ACHN (cell line): ENCODE measurements at regions not wholly inside any gene's neighbourhood (a gene's known extent, or its start where the extent isn't known, plus 50 kb on each side); places are given as distances from the start of the nearest gene placed in this dataset.
"Not testable (repeated sequence)": the region's sequence is repeated elsewhere in the genome, so short reads cannot be mapped to it uniquely, and the experiment has no call there.

ENCODE experiments used
- DNase-seq: peaks from one replicate; pipeline ENCODE4 v3.0.0-alpha.2; 2015
- in situ Hi-C: cut with HindIII; loops from 2 replicates; pipeline ENCODE4 v1.10.0; 2017; ENCODE audit warnings: low sequenced_read_pairs, low pct_ligation_motif_present, low pct_unique_long_range_greater_than_20kb

- no peak for DNase-seq
These were observed 54.5 kb upstream of the HS3ST4 start for GRCh38 chr16:25637236-25637635.

DNA sequence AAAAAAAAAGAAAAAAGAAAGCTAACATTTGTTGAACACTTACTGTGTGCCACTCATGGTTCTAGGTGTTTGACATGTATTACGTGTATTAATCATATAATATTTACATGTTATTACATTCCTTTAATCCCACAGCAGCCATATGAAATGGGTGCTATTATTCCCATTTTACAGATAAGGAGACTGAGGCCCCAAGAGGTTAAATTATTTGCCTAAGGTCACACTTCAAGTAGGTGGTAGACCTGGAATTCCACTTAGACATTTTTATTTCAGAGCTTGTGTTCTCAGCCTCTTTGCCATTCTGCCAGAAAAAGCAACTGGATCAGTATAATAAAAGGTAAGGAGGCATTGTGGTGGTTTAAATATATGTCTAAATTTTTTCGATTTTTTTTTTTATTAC is 55.1 kb upstream of the HS3ST4 start:
- in situ Hi-C loops, result no loop called here
- no peak for DNase-seq

More at GRCh38 chr16:25637236-25637635, 54.5 kb upstream of the HS3ST4 start:
- in situ Hi-C loops, result no loop called here

DNA sequence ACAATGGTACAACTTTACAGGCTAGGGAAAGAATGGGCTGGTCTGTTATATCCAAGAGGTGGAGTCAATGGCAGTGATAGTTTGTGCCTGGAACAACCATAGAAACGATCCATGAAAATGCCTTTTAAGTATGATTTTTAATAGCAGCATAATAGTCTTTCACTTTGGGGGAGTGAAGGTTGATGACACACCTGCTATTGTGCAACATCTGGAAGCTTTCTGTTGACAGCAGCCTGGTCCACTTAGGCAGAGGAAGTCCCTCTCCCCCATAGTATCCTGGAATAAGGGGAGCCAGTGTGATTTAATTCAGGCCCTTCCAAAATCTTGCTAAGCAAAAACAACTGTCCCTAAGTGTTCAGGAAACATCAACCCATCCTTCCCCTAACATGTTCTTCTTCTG is 56.3 kb upstream of the HS3ST4 start:
- in situ Hi-C loops, result no loop called here
- DNase-seq, result no peak

DNA sequence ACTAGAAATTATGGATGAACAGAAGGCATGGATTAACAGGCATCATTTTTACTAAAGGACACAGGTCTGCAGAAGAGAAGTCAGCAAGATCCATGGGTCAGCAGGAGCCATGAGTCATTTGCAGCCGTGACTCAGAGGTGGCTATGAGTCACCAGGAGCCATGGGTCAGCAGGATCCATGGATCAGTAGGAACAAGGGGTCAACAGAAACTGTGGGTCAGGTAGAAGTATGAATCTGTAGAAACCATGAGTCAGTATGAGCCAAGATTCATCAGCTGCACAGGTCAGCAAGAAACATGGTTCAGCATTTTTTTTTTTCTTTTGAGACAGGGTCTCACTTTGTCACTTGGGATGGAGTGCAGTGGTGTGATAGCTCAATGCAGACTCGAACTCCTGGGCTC is 58.2 kb upstream of the HS3ST4 start:
- DNase-seq, result peak; percentile 88
- in situ Hi-C loops, result no loop called here

GRCh38 chr16:25628766-25629165 is 63.0 kb upstream of the HS3ST4 start:
- no peak for DNase-seq
- in situ Hi-C loops, result no loop called here

GRCh38 chr16:25627641-25628040 is 64.1 kb upstream of the HS3ST4 start:
- no peak for DNase-seq
- in situ Hi-C loops, result no loop called here

GRCh38 chr16:25626172-25626571 is 65.6 kb upstream of the HS3ST4 start:
- in situ Hi-C loops, result no loop called here
- peak; percentile 35 for DNase-seq

GRCh38 chr16:25625620-25626019 is 66.1 kb upstream of the HS3ST4 start:
- in situ Hi-C loops, result no loop called here
- no peak for DNase-seq

GRCh38 chr16:25614716-25615265 is 77.0 kb upstream of the HS3ST4 start:
- in situ Hi-C loops, result no loop called here
- no peak for DNase-seq

GRCh38 chr16:25613931-25614330 is 77.8 kb upstream of the HS3ST4 start:
- DNase-seq, result no peak
- in situ Hi-C loops, result no loop called here

GRCh38 chr16:25608002-25608401 is 83.8 kb upstream of the HS3ST4 start:
- in situ Hi-C loops, result no loop called here
- DNase-seq, result no peak

DNA sequence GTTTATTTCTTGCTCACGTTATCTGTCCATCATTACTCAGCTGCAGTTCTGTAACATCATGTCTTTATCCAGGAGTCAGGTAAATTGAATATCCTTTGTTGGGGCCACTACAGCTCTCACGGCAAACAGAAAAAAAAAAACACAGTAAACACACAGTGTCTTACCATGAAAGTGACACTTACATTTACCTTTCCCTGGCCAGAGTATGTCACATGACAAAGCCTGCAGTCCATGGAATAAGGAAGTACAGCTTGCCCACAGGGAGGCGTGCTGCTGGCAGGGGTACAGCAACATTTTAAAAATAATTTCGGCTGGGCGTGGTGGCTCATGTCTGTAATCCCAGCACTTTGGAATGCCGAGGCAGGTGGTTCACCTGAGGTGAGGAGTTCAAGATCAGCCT is 85.7 kb upstream of the HS3ST4 start:
- DNase-seq, result no peak
- in situ Hi-C loops, result no loop called here

GRCh38 chr16:25605381-25605780 is 86.4 kb upstream of the HS3ST4 start:
- no peak for DNase-seq
- in situ Hi-C loops, result no loop called here

DNA sequence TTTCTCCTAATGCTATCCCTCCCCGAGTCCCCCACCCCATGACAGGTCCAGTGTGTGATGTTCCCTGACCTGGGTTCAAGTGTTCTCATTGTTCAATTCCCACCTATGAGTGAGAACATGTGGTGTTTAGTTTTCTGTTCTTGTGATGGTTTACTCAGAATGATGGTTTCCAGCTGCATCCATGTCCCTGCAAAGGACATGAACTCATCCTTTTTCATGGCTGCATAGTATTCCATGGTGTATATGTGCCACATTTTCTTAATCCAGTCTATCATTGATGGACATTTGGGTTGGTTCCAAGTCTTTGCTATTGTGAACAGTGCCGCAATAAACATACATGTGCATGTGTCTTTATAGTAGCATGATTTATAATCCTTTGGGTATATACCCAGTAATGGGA is 90.5 kb upstream of the HS3ST4 start:
- DNase-seq, in situ Hi-C loops: not testable (repeated sequence)

GRCh38 chr16:25596194-25596593 is 95.6 kb upstream of the HS3ST4 start:
- no peak for DNase-seq
- in situ Hi-C loops, result no loop called here

GRCh38 chr16:25593260-25593659 is 98.5 kb upstream of the HS3ST4 start:
- no peak for DNase-seq
- in situ Hi-C loops, result no loop called here

DNA sequence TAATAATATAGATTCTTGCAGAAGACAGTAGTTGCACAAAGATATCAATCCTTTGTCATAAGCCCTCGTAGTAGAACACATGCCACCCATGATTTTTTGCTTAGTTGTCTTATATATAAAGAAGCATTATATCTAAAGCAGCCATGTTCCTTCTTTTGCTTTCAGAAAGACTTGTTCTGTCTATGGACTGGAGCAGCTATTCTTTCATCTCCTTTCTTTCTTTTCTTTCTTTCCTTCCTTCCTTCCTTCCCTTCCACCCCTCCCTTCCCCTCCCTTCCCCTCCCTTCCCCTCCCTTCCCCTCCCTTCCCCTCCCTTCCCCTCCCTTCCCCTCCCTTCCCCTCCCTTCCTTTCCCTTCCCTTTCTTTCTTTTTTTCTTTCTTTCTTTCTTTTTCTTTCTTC is 104.0 kb upstream of the HS3ST4 start:
- in situ Hi-C loops, result no loop called here
- DNase-seq, result no peak

DNA sequence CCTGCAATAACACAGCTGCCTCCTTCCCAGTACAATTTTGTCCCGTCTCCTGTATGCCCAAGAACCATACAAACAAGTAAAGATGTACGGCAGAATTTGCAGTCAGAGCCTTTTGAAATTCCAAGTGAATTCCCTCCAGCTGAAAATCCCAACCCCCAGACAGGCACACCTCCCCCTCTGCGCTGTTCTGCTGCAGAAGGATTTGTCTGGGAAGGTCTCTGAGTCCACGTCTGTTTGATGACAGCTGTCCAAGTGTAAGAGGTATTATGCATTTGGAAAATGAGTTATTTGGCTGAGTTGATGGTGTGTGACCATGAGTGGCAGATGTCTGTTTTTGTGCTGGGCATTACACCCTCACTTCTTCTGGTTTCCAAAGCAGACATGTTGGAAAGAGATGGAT is 104.9 kb upstream of the HS3ST4 start:
- in situ Hi-C loops, result no loop called here
- DNase-seq, result no peak

- in situ Hi-C loops, result no loop called here
- DNase-seq, result no peak
These were observed 106.2 kb upstream of the HS3ST4 start for GRCh38 chr16:25585526-25585925.

DNA sequence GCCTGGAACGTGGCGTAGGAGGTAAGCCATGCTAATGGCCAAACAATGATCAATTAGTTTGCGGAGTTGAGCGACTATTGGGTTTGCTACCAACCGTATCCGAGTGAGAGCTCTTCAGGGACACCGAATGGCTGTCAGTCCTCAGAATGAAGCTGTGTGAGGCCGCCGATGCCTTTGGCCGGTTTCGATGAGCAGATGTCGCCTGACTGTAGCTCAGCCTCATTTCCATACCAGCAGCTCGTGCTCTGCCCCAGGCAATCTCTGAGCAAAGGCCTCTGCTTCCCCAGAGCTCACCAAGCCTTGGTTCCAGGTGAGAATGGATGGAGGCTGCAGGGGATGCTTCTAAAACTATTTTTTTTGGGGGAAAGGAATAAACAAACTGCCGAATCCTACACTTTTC is 111.7 kb upstream of the HS3ST4 start:
- in situ Hi-C loops, result no loop called here
- no peak for DNase-seq

GRCh38 chr16:25575363-25575762 is 116.4 kb upstream of the HS3ST4 start:
- in situ Hi-C loops, result no loop called here
- no peak for DNase-seq
